B cell (primary cell): ENCODE measurements at regions not wholly inside any gene's neighbourhood (a gene's known extent, or its start where the extent isn't known, plus 50 kb on each side); places are given as distances from the start of the nearest gene placed in this dataset.

Experiments
- ATAC-seq: fragments of 200-7000 bp; cut with Tn5 transposase; one replicate; pipeline ENCODE4 v1.10.0; 2021; ENCODE audit warnings: low read depth, mild to moderate bottlenecking, moderate number of reproducible peaks, moderate library complexity
- CTCF ChIA-PET: fragments of 350-600 bp; sonication (Branson Sonifier 250); formaldehyde crosslinking; loops from one replicate; lab custom pipeline; 2021; ENCODE audit warnings: antibody characterized with exemption, inconsistent platforms; lab: Charles Lee
- POLR2A ChIA-PET: fragments of 350-600 bp; sonication (Branson Sonifier 250); formaldehyde crosslinking; loops from one replicate; lab custom pipeline; 2021; ENCODE audit warnings: antibody characterized with exemption; lab: Charles Lee
- DNase-seq: peaks from one replicate; pipeline ENCODE4 v3.0.0; 2013
- H2AFZ ChIP-seq: 2 replicates; pipeline ENCODE4 v1.6.1; 2012; ENCODE audit warnings: mild to moderate bottlenecking, low read depth, low read length; ENCODE audit not compliant: insufficient read depth, poor library complexity, severe bottlenecking
- H3K27ac ChIP-seq, 2 donors: 1 replicate in 1 of 2; 2 replicates in 1 of 2; pipeline ENCODE4 v1.5.1; 2012 to 2013; ENCODE audit warnings: low read length in 2 of 2, mild to moderate bottlenecking in 2 of 2, moderate library complexity in 1 of 2
- H3K27me3 ChIP-seq, 4 experiments: fragments of 200-600 bp in 1 of 4; sonication (generic) in 1 of 4; replicated peaks in 1 of 4; 1 replicate in 2 of 4; 2 replicates in 2 of 4; pipeline versions ENCODE4 v1.6.1 to v1.7.0; 2013 to 2016; ENCODE audit warnings: low read length in 3 of 4, mild to moderate bottlenecking in 2 of 4, mixed read lengths in 1 of 4, moderate library complexity in 1 of 4; ENCODE audit not compliant: insufficient read depth in 4 of 4, control insufficient read depth in 3 of 4; ENCODE audit errors: control extremely low read depth in 1 of 4
- H3K36me3 ChIP-seq, 2 experiments: replicated peaks in 1 of 2; 1 replicate in 1 of 2; 2 replicates in 1 of 2; pipeline versions ENCODE4 v1.6.1 to v1.7.1; 2013; ENCODE audit warnings: low read length in 1 of 2; ENCODE audit not compliant: insufficient read depth in 2 of 2, control insufficient read depth in 1 of 2; ENCODE audit errors: control extremely low read depth in 1 of 2, extremely low read depth in 1 of 2
- H3K4me1 ChIP-seq, 2 donors: fragments of 200-600 bp in 1 of 2; sonication (generic) in 1 of 2; 1 replicate in 1 of 2; 2 replicates in 1 of 2; pipeline versions ENCODE4 v1.5.1 to v1.6.1; 2013 to 2017; ENCODE audit warnings: low read length in 2 of 2; ENCODE audit not compliant: control insufficient read depth in 2 of 2, insufficient read depth in 2 of 2
- H3K4me2 ChIP-seq: replicated peaks from 2 replicates; pipeline ENCODE3; 2012; ENCODE audit warnings: mild to moderate bottlenecking, low read depth, low read length; ENCODE audit not compliant: poor library complexity, severe bottlenecking
- H3K4me3 ChIP-seq, 5 experiments: fragments of 200-600 bp in 1 of 5; sonication (generic) in 1 of 5; 1 replicate in 3 of 5; 2 replicates in 2 of 5; pipeline versions ENCODE4 v1.5.1 to v1.7.0; 2011 to 2016; ENCODE audit warnings: low read length in 4 of 5, mild to moderate bottlenecking in 4 of 5, low read depth in 2 of 5, control low read depth in 1 of 5, moderate library complexity in 1 of 5; ENCODE audit not compliant: insufficient read depth in 1 of 5; ENCODE audit errors: control extremely low read depth in 1 of 5, extremely low read depth in 1 of 5
- H3K79me2 ChIP-seq: fragments of 200-600 bp; sonication (generic); one replicate; pipeline ENCODE4 v1.6.0; 2016; ENCODE audit warnings: low read length; ENCODE audit not compliant: control insufficient read depth, insufficient read depth
- H3K9ac ChIP-seq: fragments of 200-600 bp; sonication (generic); 2 replicates; pipeline ENCODE4 v1.6.1; 2017; ENCODE audit warnings: mild to moderate bottlenecking, low read length, moderate library complexity
- H3K9me3 ChIP-seq, 3 donors: one replicate each; pipeline versions ENCODE4 v1.6.1 to v1.7.1; 2013; ENCODE audit warnings: low read length in 2 of 3; ENCODE audit not compliant: control insufficient read depth in 2 of 3, insufficient read depth in 1 of 3; ENCODE audit errors: control extremely low read depth in 1 of 3
- H4K20me1 ChIP-seq: 2 replicates; pipeline ENCODE4 v1.6.0; 2012; ENCODE audit warnings: mild to moderate bottlenecking, low read length; ENCODE audit not compliant: insufficient read depth, control insufficient read depth, poor library complexity, severe bottlenecking
- H3K27ac Mint-ChIP-seq: one replicate; pipeline ENCODE4 v1.8.0; 2021; ENCODE audit warnings: mixed read lengths
- H3K27me3 Mint-ChIP-seq: one replicate; pipeline ENCODE4 v1.8.0; 2021; ENCODE audit warnings: mixed read lengths
- H3K4me1 Mint-ChIP-seq: one replicate; pipeline ENCODE4 v1.8.0; 2021; ENCODE audit warnings: mixed read lengths
- H3K4me3 Mint-ChIP-seq: one replicate; pipeline ENCODE4 v1.8.0; 2021; ENCODE audit warnings: mixed read lengths
- H3K9me3 Mint-ChIP-seq: one replicate; pipeline ENCODE4 v1.8.0; 2022; ENCODE audit warnings: mixed read lengths; ENCODE audit not compliant: insufficient read depth
- CTCF ChIP-seq: fragments of 200-600 bp; IDR thresholded peaks from one replicate; pipeline ENCODE4 v1.8.0; 2022; ENCODE audit warnings: antibody characterized with exemption, mild to moderate bottlenecking
- EZH2 ChIP-seq: IDR thresholded peaks from 2 replicates; pipeline ENCODE4 v1.6.1; 2012; ENCODE audit warnings: borderline replicate concordance, low read depth, mild to moderate bottlenecking, moderate library complexity, low read length; ENCODE audit not compliant: insufficient read depth, poor library complexity, severe bottlenecking
- WGBS: methylation state at CpG from one replicate; pipeline ENCODE4 v1.1.5; 2013; ENCODE audit warnings: missing lambda C conversion rate; ENCODE audit not compliant: insufficient coverage; 5-methylcytosine and 5-hydroxymethylcytosine counted together
- intact Hi-C: fragments of 100-400 bp; cut with micrococcal nuclease; formaldehyde crosslinking; loops from one replicate; pipeline ENCODE4 v1.10.0; 2022

GRCh38 chr5:117380316-117380715 is 805.7 kb upstream of the SEMA6A start:
- H3K4me1 Mint-ChIP-seq, result no peaks in the 10 kb centered on the region
- Histone ChIP-seq H3K27me3 (no peaks in the 10 kb centered on the region), H4K20me1 (no peaks in the 10 kb centered on the region), H3K4me3 (no peak overlapping the region), H2AFZ (no peak overlapping the region), H3K79me2 (no peaks in the 10 kb centered on the region), H3K36me3 (no peaks in the 10 kb centered on the region), H3K27ac (no peak overlapping the region), H3K9ac (no peak overlapping the region), H3K4me1 (no peaks in the 10 kb centered on the region), H3K9me3 (no peaks in the 10 kb centered on the region), H3K4me2 (no peak overlapping the region)
- TF ChIP-seq EZH2 (no peak), CTCF (no peak)
- intact Hi-C loops, result no loop called here
- ChIA-PET CTCF (interaction anchor here (1.1 kb wide), 1 partner anchor 75 kb away, joined by 8 read pairs; no protein-coding TSS in a partner anchor), POLR2A (no interaction called here)
- H3K27ac Mint-ChIP-seq, result no peak overlapping the region
- DNase-seq, result no peak
- H3K4me3 Mint-ChIP-seq, result no peak overlapping the region
- no peak for ATAC-seq
- H3K9me3 Mint-ChIP-seq, result peaks cover 1% of the 10 kb centered on the region
- no peaks in the 10 kb centered on the region for H3K27me3 Mint-ChIP-seq

- Mint-ChIP-seq H3K27me3 (no peaks in the 10 kb centered on the region), H3K27ac (no peak overlapping the region), H3K4me3 (no peak overlapping the region), H3K9me3 (peaks cover 1% of the 10 kb centered on the region), H3K4me1 (no peaks in the 10 kb centered on the region)
- Histone ChIP-seq H3K27me3 (no peaks in the 10 kb centered on the region), H3K4me2 (no peak overlapping the region), H2AFZ (no peak overlapping the region), H3K4me1 (no peaks in the 10 kb centered on the region), H4K20me1 (no peaks in the 10 kb centered on the region), H3K36me3 (no peaks in the 10 kb centered on the region), H3K27ac (no peak overlapping the region), H3K9ac (no peak overlapping the region), H3K79me2 (no peaks in the 10 kb centered on the region), H3K4me3 (no peak overlapping the region), H3K9me3 (no peaks in the 10 kb centered on the region)
- intact Hi-C loops, result no loop called here
- no peak for TF ChIP-seq CTCF
- no peak for TF ChIP-seq EZH2
- ChIA-PET POLR2A (no interaction called here), CTCF (no interaction called here)
- 81% methylated on average over 2 of the region's 3 CpGs for WGBS
- ATAC-seq (no peak), DNase-seq (no peak)
Measured at GRCh38 chr5:117379521-117379920, 804.9 kb upstream of the SEMA6A start.
